HEK293 (cell line): ENCODE measurements at regions not wholly inside any gene's neighbourhood (a gene's known extent, or its start where the extent isn't known, plus 50 kb on each side); places are given as distances from the start of the nearest gene placed in this dataset.

ENCODE experiments used
- CTCF ChIA-PET: fragments of 350-600 bp; formaldehyde crosslinking; extraction: SDS; loops from one replicate; lab custom pipeline; 2021; ENCODE audit warnings: antibody characterized with exemption; lab: Yijun Ruan, JAX
- POLR2A ChIA-PET: fragments of 300-600 bp; formaldehyde crosslinking; extraction: SDS; loops from one replicate; lab custom pipeline; 2020; ENCODE audit warnings: antibody characterized with exemption, inconsistent platforms; lab: Yijun Ruan, JAX
- H3K27ac ChIP-seq: fragments of 200-500 bp; sonication (Bioruptor generic); 2 replicates; pipeline ENCODE4 v1.5.1; 2014; ENCODE audit warnings: low read depth, low read length, control low read depth, inconsistent platforms; ENCODE audit errors: extremely low read depth
- H3K36me3 ChIP-seq, 2 experiments: fragments of 200-500 bp in 1 of 2; sonication (Bioruptor generic) in 1 of 2; 1 replicate in 1 of 2; 2 replicates in 1 of 2; pipeline ENCODE4 v1.5.1; 2014 to 2017; ENCODE audit warnings: inconsistent platforms in 2 of 2, low read length in 2 of 2; ENCODE audit not compliant: control insufficient read depth in 2 of 2, insufficient read depth in 1 of 2
- H3K4me1 ChIP-seq: fragments of 200-500 bp; sonication (Bioruptor generic); 2 replicates; pipeline ENCODE4 v1.5.1; 2014; ENCODE audit warnings: mild to moderate bottlenecking, low read length, inconsistent platforms; ENCODE audit not compliant: control insufficient read depth, insufficient read depth
- H3K4me3 ChIP-seq: 2 replicates; pipeline ENCODE4 v1.5.1; 2011; ENCODE audit warnings: low read depth, mild to moderate bottlenecking, control low read depth, low read length, moderate library complexity
- H3K9me3 ChIP-seq: fragments of 200-500 bp; sonication (Bioruptor generic); 2 replicates; pipeline ENCODE4 v1.5.1; 2014; ENCODE audit warnings: low read depth, low read length, inconsistent platforms; ENCODE audit not compliant: control insufficient read depth, insufficient read depth
- SETDB1 ChIP-seq: IDR thresholded peaks from one replicate; pipeline ENCODE4 v1.6.1; 2017; ENCODE audit warnings: mild to moderate bottlenecking, low read length, moderate library complexity, mixed read lengths; ENCODE audit not compliant: insufficient read length
- SP7 ChIP-seq: fragments of 450-650 bp; formaldehyde crosslinking; IDR thresholded peaks from 2 replicates; pipeline ENCODE4 v1.5.1; 2016; ENCODE audit warnings: missing biosample characterization, missing genetic modification characterization
- TRIM28 ChIP-seq: IDR thresholded peaks from 2 replicates; pipeline ENCODE4 v1.6.1; 2011; ENCODE audit warnings: low read length, control low read depth, borderline replicate concordance
- YY2 ChIP-seq: fragments of 450-650 bp; formaldehyde crosslinking; IDR thresholded peaks from 2 replicates; pipeline ENCODE4 v1.5.1; 2016; ENCODE audit warnings: missing biosample characterization, missing genetic modification characterization
- ZEB2 ChIP-seq: fragments of 450-650 bp; formaldehyde crosslinking; IDR thresholded peaks from 2 replicates; pipeline ENCODE4 v1.5.1; 2016; ENCODE audit warnings: missing biosample characterization, missing genetic modification characterization
- ZNF132 ChIP-seq: fragments of 450-650 bp; formaldehyde crosslinking; IDR thresholded peaks from 2 replicates; pipeline ENCODE4 v1.5.1; 2017; ENCODE audit warnings: missing biosample characterization, missing genetic modification characterization, borderline replicate concordance
- ZNF16 ChIP-seq: fragments of 450-650 bp; formaldehyde crosslinking; IDR thresholded peaks from 2 replicates; pipeline ENCODE4 v1.5.1; 2016; ENCODE audit warnings: low read depth, missing biosample characterization, missing genetic modification characterization
- ZNF174 ChIP-seq: fragments of 450-650 bp; formaldehyde crosslinking; IDR thresholded peaks from 2 replicates; pipeline ENCODE4 v1.5.0; 2017; ENCODE audit warnings: missing biosample characterization, mild to moderate bottlenecking, missing genetic modification characterization
- ZNF335 ChIP-seq: fragments of 450-650 bp; formaldehyde crosslinking; conservative IDR thresholded peaks from 2 replicates; pipeline ENCODE4 v1.5.1; 2016; ENCODE audit warnings: missing biosample characterization, missing genetic modification characterization
- ZNF433 ChIP-seq: fragments of 450-650 bp; formaldehyde crosslinking; IDR thresholded peaks from 2 replicates; pipeline ENCODE4 v1.5.1; 2016; ENCODE audit warnings: missing biosample characterization, missing genetic modification characterization, low read depth
- ZNF514 ChIP-seq: fragments of 450-650 bp; formaldehyde crosslinking; IDR thresholded peaks from 2 replicates; pipeline ENCODE4 v1.5.1; 2016; ENCODE audit warnings: missing biosample characterization, missing genetic modification characterization
- ZNF549 ChIP-seq: fragments of 450-650 bp; IDR thresholded peaks from 2 replicates; pipeline ENCODE4 v1.5.1; 2018; ENCODE audit warnings: missing biosample characterization, missing genetic modification characterization, mild to moderate bottlenecking, inconsistent platforms, moderate library complexity
- ZNF560 ChIP-seq: fragments of 450-650 bp; formaldehyde crosslinking; IDR thresholded peaks from 2 replicates; pipeline ENCODE4 v1.5.1; 2017; ENCODE audit warnings: missing biosample characterization, missing genetic modification characterization, borderline replicate concordance
- ZNF626 ChIP-seq: fragments of 450-650 bp; sonication (Bioruptor Pico); formaldehyde crosslinking; IDR thresholded peaks from 2 replicates; pipeline ENCODE4 v1.5.1; 2018; ENCODE audit warnings: missing biosample characterization, missing genetic modification characterization, inconsistent platforms
- ZNF658 ChIP-seq: fragments of 450-650 bp; formaldehyde crosslinking; IDR thresholded peaks from 2 replicates; pipeline ENCODE4; 2016; ENCODE audit warnings: missing biosample characterization, missing genetic modification characterization
- ZNF701 ChIP-seq: fragments of 450-650 bp; formaldehyde crosslinking; IDR thresholded peaks from 2 replicates; pipeline ENCODE4 v1.5.1; 2016; ENCODE audit warnings: missing biosample characterization, missing genetic modification characterization
- ZNF768 ChIP-seq: fragments of 450-650 bp; formaldehyde crosslinking; IDR thresholded peaks from 2 replicates; pipeline ENCODE4 v1.5.1; 2018; ENCODE audit warnings: missing biosample characterization, mild to moderate bottlenecking, missing genetic modification characterization
- ZNF777 ChIP-seq: fragments of 450-650 bp; formaldehyde crosslinking; IDR thresholded peaks from 2 replicates; pipeline ENCODE4 v1.5.1; 2017; ENCODE audit warnings: missing biosample characterization, missing genetic modification characterization, borderline replicate concordance
- ZNF837 ChIP-seq: fragments of 450-650 bp; formaldehyde crosslinking; IDR thresholded peaks from 2 replicates; pipeline ENCODE4 v1.5.1; 2016; ENCODE audit warnings: missing biosample characterization, missing genetic modification characterization
- ZSCAN23 ChIP-seq: fragments of 450-650 bp; formaldehyde crosslinking; IDR thresholded peaks from 2 replicates; pipeline ENCODE4 v1.5.1; 2016; ENCODE audit warnings: missing biosample characterization, missing genetic modification characterization
- TF ChIP-seq, protein P1 (sequence below): fragments of 450-650 bp; formaldehyde crosslinking; IDR thresholded peaks from 2 replicates; pipeline ENCODE4 v1.5.1; 2016; ENCODE audit warnings: missing biosample characterization, missing genetic modification characterization
- TF ChIP-seq, protein P2 (sequence below): fragments of 450-650 bp; formaldehyde crosslinking; IDR thresholded peaks from 2 replicates; pipeline ENCODE4 v1.5.1; 2016; ENCODE audit warnings: missing biosample characterization, missing genetic modification characterization
- TF ChIP-seq, protein P3 (sequence below): fragments of 450-650 bp; formaldehyde crosslinking; conservative IDR thresholded peaks from 2 replicates; pipeline ENCODE4 v1.5.1; 2016; ENCODE audit warnings: low read depth, missing biosample characterization, missing genetic modification characterization
- TF ChIP-seq, protein P4 (sequence below): fragments of 450-650 bp; formaldehyde crosslinking; IDR thresholded peaks from 2 replicates; pipeline ENCODE4 v1.5.1; 2016; ENCODE audit warnings: missing biosample characterization, missing genetic modification characterization

DNA sequence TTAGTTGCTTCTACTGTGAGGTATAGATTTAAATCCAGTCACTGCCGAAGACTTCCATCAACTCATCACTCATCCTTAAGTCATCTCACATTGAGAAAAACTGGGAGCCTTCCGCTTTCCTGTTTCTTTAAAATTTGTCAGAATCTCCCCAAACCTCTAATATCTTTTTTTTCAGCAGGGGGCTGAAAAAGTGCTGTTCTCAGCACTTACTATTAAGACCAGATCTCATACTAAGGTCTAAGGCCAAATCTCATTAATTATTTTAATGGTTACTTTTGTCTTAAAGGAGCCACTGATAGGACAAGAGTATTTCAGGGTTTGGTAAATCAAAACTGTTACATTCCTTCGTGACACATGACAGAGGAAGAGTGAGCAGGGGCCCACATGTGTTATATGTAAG, 134.6 kb upstream of the PRSS3 start:
- Histone ChIP-seq H3K4me1 (no peaks in the 10 kb centered on the region), H3K36me3 (no peaks in the 10 kb centered on the region), H3K4me3 (no peak overlapping the region), H3K9me3 (no peaks in the 10 kb centered on the region), H3K27ac (no peak overlapping the region)
- POLR2A ChIA-PET = no interaction called here
- TF ChIP-seq ZNF701 = no peak
- no peak for TF ChIP-seq ZNF777 (tag by site-specific recombination)
- TF ChIP-seq, protein P1, sequence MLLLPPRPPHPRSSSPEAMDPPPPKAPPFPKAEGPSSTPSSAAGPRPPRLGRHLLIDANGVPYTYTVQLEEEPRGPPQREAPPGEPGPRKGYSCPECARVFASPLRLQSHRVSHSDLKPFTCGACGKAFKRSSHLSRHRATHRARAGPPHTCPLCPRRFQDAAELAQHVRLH (tag by site-specific recombination) = no peak
- TF ChIP-seq ZNF768 (tag by site-specific recombination) = no peak
- TF ChIP-seq SETDB1 = no peak
- no peak for TF ChIP-seq ZNF335
- no peak for TF ChIP-seq ZNF16 (tag by site-specific recombination)
- no peak for TF ChIP-seq TRIM28
- TF ChIP-seq, protein P2, sequence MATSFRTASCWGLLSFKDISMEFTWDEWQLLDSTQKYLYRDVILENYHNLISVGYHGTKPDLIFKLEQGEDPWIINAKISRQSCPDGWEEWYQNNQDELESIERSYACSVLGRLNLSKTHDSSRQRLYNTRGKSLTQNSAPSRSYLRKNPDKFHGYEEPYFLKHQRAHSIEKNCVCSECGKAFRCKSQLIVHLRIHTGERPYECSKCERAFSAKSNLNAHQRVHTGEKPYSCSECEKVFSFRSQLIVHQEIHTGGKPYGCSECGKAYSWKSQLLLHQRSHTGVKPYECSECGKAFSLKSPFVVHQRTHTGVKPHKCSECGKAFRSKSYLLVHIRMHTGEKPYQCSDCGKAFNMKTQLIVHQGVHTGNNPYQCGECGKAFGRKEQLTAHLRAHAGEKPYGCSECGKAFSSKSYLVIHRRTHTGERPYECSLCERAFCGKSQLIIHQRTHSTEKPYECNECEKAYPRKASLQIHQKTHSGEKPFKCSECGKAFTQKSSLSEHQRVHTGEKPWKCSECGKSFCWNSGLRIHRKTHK (tag by site-specific recombination) = no peak
- TF ChIP-seq ZEB2 (tag by site-specific recombination) = no peak
- no peak for TF ChIP-seq ZNF560 (tag by site-specific recombination)
- no peak for TF ChIP-seq ZNF132 (tag by site-specific recombination)
- CTCF ChIA-PET = interaction anchor here (1.0 kb wide), 1 partner anchor 22 kb away, joined by 3 read pairs; no protein-coding TSS in a partner anchor

DNA sequence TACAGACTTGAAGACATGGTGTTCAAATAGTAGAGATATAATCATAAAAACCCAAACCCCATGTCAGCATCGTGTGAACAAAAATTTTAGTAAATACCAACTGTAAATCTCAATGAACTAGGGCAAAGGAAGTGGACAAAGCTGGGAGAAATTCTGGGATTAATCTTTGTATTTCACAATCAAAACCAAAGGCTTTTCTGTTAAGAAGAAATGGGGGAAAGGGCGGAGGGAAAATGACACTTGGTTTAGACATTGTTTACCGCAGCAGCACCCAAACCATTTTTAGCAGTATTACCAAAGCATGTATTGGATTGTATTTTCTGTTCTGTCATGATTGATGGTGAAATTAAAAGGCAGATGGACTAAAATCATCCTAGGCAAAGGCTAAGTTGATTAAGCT, 134.2 kb upstream of the PRSS3 start:
- no peak overlapping the region for H3K27ac ChIP-seq
- H3K36me3 ChIP-seq = no peaks in the 10 kb centered on the region
- TF ChIP-seq ZNF626 (tag by site-specific recombination) (no peak), YY2 (no peak), SP7 (tag by site-specific recombination) (no peak), ZNF658 (tag by site-specific recombination) (no peak), ZNF16 (tag by site-specific recombination) (no peak), ZNF174 (tag by site-specific recombination) (no peak), ZNF514 (tag by site-specific recombination) (no peak), ZSCAN23 (tag by site-specific recombination) (no peak), ZNF837 (tag by site-specific recombination) (no peak), ZNF549 (tag by site-specific recombination) (no peak), ZNF433 (tag by site-specific recombination) (no peak)
- TF ChIP-seq, protein P3, sequence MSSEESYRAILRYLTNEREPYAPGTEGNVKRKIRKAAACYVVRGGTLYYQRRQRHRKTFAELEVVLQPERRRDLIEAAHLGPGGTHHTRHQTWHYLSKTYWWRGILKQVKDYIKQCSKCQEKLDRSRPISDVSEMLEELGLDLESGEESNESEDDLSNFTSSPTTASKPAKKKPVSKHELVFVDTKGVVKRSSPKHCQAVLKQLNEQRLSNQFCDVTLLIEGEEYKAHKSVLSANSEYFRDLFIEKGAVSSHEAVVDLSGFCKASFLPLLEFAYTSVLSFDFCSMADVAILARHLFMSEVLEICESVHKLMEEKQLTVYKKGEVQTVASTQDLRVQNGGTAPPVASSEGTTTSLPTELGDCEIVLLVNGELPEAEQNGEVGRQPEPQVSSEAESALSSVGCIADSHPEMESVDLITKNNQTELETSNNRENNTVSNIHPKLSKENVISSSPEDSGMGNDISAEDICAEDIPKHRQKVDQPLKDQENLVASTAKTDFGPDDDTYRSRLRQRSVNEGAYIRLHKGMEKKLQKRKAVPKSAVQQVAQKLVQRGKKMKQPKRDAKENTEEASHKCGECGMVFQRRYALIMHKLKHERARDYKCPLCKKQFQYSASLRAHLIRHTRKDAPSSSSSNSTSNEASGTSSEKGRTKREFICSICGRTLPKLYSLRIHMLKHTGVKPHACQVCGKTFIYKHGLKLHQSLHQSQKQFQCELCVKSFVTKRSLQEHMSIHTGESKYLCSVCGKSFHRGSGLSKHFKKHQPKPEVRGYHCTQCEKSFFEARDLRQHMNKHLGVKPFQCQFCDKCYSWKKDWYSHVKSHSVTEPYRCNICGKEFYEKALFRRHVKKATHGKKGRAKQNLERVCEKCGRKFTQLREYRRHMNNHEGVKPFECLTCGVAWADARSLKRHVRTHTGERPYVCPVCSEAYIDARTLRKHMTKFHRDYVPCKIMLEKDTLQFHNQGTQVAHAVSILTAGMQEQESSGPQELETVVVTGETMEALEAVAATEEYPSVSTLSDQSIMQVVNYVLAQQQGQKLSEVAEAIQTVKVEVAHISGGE = no peak
- TF ChIP-seq, protein P4, sequence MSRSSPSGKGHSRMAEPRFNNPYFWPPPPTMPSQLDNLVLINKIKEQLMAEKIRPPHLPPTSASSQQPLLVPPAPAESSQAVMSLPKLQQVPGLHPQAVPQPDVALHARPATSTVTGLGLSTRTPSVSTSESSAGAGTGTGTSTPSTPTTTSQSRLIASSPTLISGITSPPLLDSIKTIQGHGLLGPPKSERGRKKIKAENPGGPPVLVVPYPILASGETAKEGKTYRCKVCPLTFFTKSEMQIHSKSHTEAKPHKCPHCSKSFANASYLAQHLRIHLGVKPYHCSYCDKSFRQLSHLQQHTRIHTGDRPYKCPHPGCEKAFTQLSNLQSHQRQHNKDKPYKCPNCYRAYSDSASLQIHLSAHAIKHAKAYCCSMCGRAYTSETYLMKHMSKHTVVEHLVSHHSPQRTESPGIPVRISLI (tag by site-specific recombination) = no peak
- H3K9me3 ChIP-seq = no peaks in the 10 kb centered on the region
- no peaks in the 10 kb centered on the region for H3K4me1 ChIP-seq
- ChIA-PET CTCF (interaction anchor here (0.6 to 1.2 kb wide), 3 partner anchors 37 to 189 kb away, joined by 3 to 4 read pairs (median 4); no protein-coding TSS in a partner anchor), POLR2A (no interaction called here)
- H3K4me3 ChIP-seq = no peak overlapping the region
